MCF 10A (cell line): ENCODE measurements at regions not wholly inside any gene's neighbourhood (a gene's known extent, or its start where the extent isn't known, plus 50 kb on each side); places are given as distances from the start of the nearest gene placed in this dataset.
A peak's percentile ranks its signal among the peaks of the same experiment; 100 is the strongest.

Experiments
- BruUV-seq: library from RNA; stranded (reverse); fragments of 400-500 nt; replicated peaks from 2 replicates; lab custom pipeline; 2021; lab: Mats Ljungman, UMichigan
- CTCF ChIA-PET: fragments of 300-600 bp; sonication (Branson Sonifier 250); formaldehyde crosslinking; extraction: SDS; loops from one replicate; lab custom pipeline; 2021; ENCODE audit warnings: antibody characterized with exemption, inconsistent platforms; lab: Yijun Ruan, JAX
- POLR2A ChIA-PET: fragments of 300-600, 350-650 bp; sonication (Branson Sonifier 250); formaldehyde crosslinking; extraction: SDS; loops from one replicate; lab custom pipeline; 2020; ENCODE audit warnings: antibody characterized with exemption, inconsistent platforms; lab: Yijun Ruan, JAX
- DNase-seq: peaks from one replicate; pipeline ENCODE4 v3.0.0-alpha.2; 2018; ENCODE audit not compliant: unreplicated experiment
- H3K27ac Mint-ChIP-seq: one replicate; pipeline ENCODE4 v1.8.0; 2022; ENCODE audit warnings: mild to moderate bottlenecking, low read depth, mixed read lengths; ENCODE audit not compliant: unreplicated experiment
- H3K27me3 Mint-ChIP-seq: one replicate; pipeline ENCODE4 v1.8.0; 2022; ENCODE audit warnings: mixed read lengths; ENCODE audit not compliant: insufficient read depth, unreplicated experiment
- H3K36me3 Mint-ChIP-seq: one replicate; pipeline ENCODE4 v1.8.0; 2022; ENCODE audit warnings: mild to moderate bottlenecking, moderate library complexity, mixed read lengths; ENCODE audit not compliant: insufficient read depth, unreplicated experiment
- H3K4me1 Mint-ChIP-seq: one replicate; pipeline ENCODE4 v1.8.0; 2022; ENCODE audit warnings: mixed read lengths; ENCODE audit not compliant: insufficient read depth, unreplicated experiment
- H3K4me3 Mint-ChIP-seq: one replicate; pipeline ENCODE4 v1.8.0; 2022; ENCODE audit warnings: mild to moderate bottlenecking, moderate library complexity, mixed read lengths; ENCODE audit not compliant: unreplicated experiment
- H3K9me3 Mint-ChIP-seq: one replicate; pipeline ENCODE4 v1.8.0; 2022; ENCODE audit warnings: mixed read lengths; ENCODE audit not compliant: unreplicated experiment
- intact Hi-C: fragments of 100-400 bp; cut with micrococcal nuclease; formaldehyde crosslinking; loops from 2 replicates; pipeline ENCODE4 v1.14.1; 2022
- TF ChIP-seq, protein P1 (sequence below): fragments of 200-600 bp; IDR thresholded peaks from one replicate; pipeline ENCODE4 v1.8.0; 2022; ENCODE audit warnings: antibody characterized with exemption, mild to moderate bottlenecking; ENCODE audit not compliant: unreplicated experiment

- DNase-seq, result no peak
- Mint-ChIP-seq H3K4me1 (peaks cover 12% of the 10 kb centered on the region), H3K27ac (peak overlapping the region; percentile 53), H3K4me3 (no peak overlapping the region), H3K36me3 (no peaks in the 10 kb centered on the region), H3K9me3 (no peaks in the 10 kb centered on the region), H3K27me3 (no peaks in the 10 kb centered on the region)
- POLR2A ChIA-PET, result no interaction called here
- BruUV-seq, result no TSS peak
- TF ChIP-seq, protein P1, sequence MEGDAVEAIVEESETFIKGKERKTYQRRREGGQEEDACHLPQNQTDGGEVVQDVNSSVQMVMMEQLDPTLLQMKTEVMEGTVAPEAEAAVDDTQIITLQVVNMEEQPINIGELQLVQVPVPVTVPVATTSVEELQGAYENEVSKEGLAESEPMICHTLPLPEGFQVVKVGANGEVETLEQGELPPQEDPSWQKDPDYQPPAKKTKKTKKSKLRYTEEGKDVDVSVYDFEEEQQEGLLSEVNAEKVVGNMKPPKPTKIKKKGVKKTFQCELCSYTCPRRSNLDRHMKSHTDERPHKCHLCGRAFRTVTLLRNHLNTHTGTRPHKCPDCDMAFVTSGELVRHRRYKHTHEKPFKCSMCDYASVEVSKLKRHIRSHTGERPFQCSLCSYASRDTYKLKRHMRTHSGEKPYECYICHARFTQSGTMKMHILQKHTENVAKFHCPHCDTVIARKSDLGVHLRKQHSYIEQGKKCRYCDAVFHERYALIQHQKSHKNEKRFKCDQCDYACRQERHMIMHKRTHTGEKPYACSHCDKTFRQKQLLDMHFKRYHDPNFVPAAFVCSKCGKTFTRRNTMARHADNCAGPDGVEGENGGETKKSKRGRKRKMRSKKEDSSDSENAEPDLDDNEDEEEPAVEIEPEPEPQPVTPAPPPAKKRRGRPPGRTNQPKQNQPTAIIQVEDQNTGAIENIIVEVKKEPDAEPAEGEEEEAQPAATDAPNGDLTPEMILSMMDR, result no peak
- intact Hi-C loops, result no loop called here
- CTCF ChIA-PET, result no interaction called here
These were observed 79.4 kb downstream of the KLF15 start for GRCh38 chr3:126277629-126278378.

- no peak overlapping the region for H3K4me3 Mint-ChIP-seq
- CTCF ChIA-PET, result interaction anchor here (0.6 kb wide), 1 partner anchor 89 kb away, joined by 3 read pairs; no protein-coding TSS in a partner anchor
- no peak for DNase-seq
- no peaks in the 10 kb centered on the region for H3K9me3 Mint-ChIP-seq
- TF ChIP-seq, protein P1, result no peak
- H3K4me1 Mint-ChIP-seq, result peaks cover 22% of the 10 kb centered on the region
- POLR2A ChIA-PET, result no interaction called here
- H3K27me3 Mint-ChIP-seq, result no peaks in the 10 kb centered on the region
- BruUV-seq, result no TSS peak
- intact Hi-C loops, result no loop called here
- H3K36me3 Mint-ChIP-seq, result no peaks in the 10 kb centered on the region
- H3K27ac Mint-ChIP-seq, result no peak overlapping the region
These were observed 81.6 kb downstream of the KLF15 start for GRCh38 chr3:126275620-126275904.

DNA sequence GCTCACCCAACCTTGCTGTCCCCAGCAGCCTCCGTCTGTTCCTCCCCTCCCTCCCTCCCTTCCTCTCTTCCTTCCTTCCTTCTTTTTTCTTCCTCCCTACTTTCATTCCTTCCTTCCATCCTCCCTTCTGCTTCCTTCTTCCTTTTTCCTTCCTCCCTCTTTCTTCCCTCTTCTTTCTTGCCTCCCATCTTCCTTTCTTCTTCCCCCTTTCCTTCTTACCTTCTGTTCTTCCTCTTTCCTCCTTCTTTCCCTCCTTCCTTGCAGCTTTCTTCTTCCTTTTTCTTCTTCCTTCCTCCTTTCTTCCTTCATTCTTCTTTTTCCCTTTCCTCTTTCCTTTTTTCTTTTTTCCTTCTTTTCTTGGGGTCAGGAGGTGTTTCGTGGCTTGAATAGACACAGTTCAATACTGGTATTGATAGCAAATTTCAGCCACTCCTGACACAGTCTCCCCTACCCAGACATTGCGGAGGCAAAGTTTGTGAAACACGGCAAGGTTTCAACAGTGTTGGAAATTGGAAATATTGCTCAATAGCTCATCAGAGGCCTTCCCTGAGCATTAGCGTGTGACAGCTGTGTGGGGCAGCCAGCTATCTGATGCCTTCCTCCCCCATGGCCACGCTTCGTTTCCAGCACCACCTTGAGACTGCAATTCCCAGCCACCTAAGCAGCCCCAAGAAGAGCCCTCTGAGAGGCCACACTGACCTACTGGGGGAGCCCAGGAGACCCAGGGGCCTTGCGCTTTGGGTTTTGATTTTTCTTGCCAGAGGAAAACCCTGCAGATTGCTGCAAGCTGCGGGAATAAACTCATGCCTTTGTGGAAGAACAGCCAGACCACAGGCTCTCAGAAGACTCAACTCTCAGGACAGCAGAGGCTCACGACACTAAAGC is 82.2 kb downstream of the KLF15 start:
- ChIA-PET CTCF (interaction anchor here (0.6 kb wide), 1 partner anchor 89 kb away, joined by 3 read pairs; no protein-coding TSS in a partner anchor), POLR2A (no interaction called here)
- Mint-ChIP-seq H3K36me3 (no peaks in the 10 kb centered on the region), H3K27ac (no peak overlapping the region), H3K4me3 (no peak overlapping the region), H3K4me1 (peaks cover 28% of the 10 kb centered on the region), H3K27me3 (no peaks in the 10 kb centered on the region), H3K9me3 (no peaks in the 10 kb centered on the region)
- DNase-seq, result no peak
- intact Hi-C loops, result no loop called here
- no TSS peak for BruUV-seq
- TF ChIP-seq, protein P1, result no peak
